Liver (tissue), 8 donors: ENCODE measurements at regions not wholly inside any gene's neighbourhood (a gene's known extent, or its start where the extent isn't known, plus 50 kb on each side); places are given as distances from the start of the nearest gene placed in this dataset.
"Not testable (repeated sequence)": the region's sequence is repeated elsewhere in the genome, so short reads cannot be mapped to it uniquely, and the experiment has no call there.

ENCODE experiments used
- DNase-seq: peaks from one replicate; pipeline ENCODE4 v3.0.0-alpha.2; 2017; ENCODE audit warnings: low spot score
- H3K27ac ChIP-seq, 2 donors: one replicate each; pipeline ENCODE4 v1.7.0; 2013; ENCODE audit warnings: inconsistent platforms in 2 of 2, low read length in 2 of 2, control low read depth in 1 of 2, low read depth in 1 of 2, mild to moderate bottlenecking in 1 of 2
- H3K27me3 ChIP-seq, 4 donors: one replicate each; pipeline versions ENCODE4 v1.6.1 to v1.7.0; 2013; ENCODE audit warnings: low read length in 3 of 4, inconsistent platforms in 1 of 4, mild to moderate bottlenecking in 1 of 4, moderate library complexity in 1 of 4; ENCODE audit not compliant: control insufficient read depth in 4 of 4, insufficient read depth in 4 of 4
- H3K36me3 ChIP-seq, 4 donors: one replicate each; pipeline versions ENCODE4 v1.6.1 to v1.7.0; 2013; ENCODE audit warnings: low read length in 3 of 4, mild to moderate bottlenecking in 3 of 4, low read depth in 1 of 4, moderate library complexity in 1 of 4; ENCODE audit not compliant: control insufficient read depth in 4 of 4, insufficient read depth in 3 of 4
- H3K4me1 ChIP-seq, 4 donors: one replicate each; pipeline versions ENCODE4 v1.6.1 to v1.7.0; 2013; ENCODE audit warnings: low read length in 3 of 4, mild to moderate bottlenecking in 3 of 4, moderate library complexity in 1 of 4; ENCODE audit not compliant: control insufficient read depth in 4 of 4, insufficient read depth in 4 of 4
- H3K4me3 ChIP-seq, 3 donors: one replicate each; pipeline versions ENCODE4 v1.6.1 to v1.7.0; 2013; ENCODE audit warnings: low read length in 3 of 3, control low read depth in 1 of 3, low read depth in 1 of 3, mild to moderate bottlenecking in 1 of 3
- H3K9ac ChIP-seq, 2 donors: one replicate each; pipeline ENCODE4 v1.7.0; 2013; ENCODE audit warnings: low read length in 2 of 2, mild to moderate bottlenecking in 2 of 2, moderate library complexity in 2 of 2, control low read depth in 1 of 2, low read depth in 1 of 2
- H3K9me3 ChIP-seq, 4 donors: one replicate each; pipeline versions ENCODE4 v1.6.1 to v1.7.0; 2013; ENCODE audit warnings: low read length in 3 of 4; ENCODE audit not compliant: control insufficient read depth in 4 of 4
- ATF3 ChIP-seq: IDR thresholded peaks from 2 replicates; pipeline ENCODE4 v1.6.1; 2016; ENCODE audit warnings: antibody characterized with exemption
- EGR1 ChIP-seq, 2 donors: IDR thresholded peaks; 2 replicates each; pipeline ENCODE4 v1.6.1; 2016 to 2018; ENCODE audit warnings: antibody characterized with exemption in 2 of 2, low read depth in 2 of 2
- FOXA1 ChIP-seq: IDR thresholded peaks from 2 replicates; pipeline ENCODE4 v1.6.1; 2016; ENCODE audit warnings: antibody characterized with exemption
- FOXA2 ChIP-seq: IDR thresholded peaks from 2 replicates; pipeline ENCODE4 v1.6.1; 2016; ENCODE audit warnings: antibody characterized with exemption
- GABPA ChIP-seq, 2 donors: IDR thresholded peaks in 1 of 2; conservative IDR thresholded peaks in 1 of 2; 2 replicates each; pipeline ENCODE4 v1.6.1; 2016; ENCODE audit warnings: antibody characterized with exemption in 2 of 2, mild to moderate bottlenecking in 1 of 2, moderate library complexity in 1 of 2
- HNF4A ChIP-seq, 2 donors: conservative IDR thresholded peaks; 2 replicates each; pipeline ENCODE4 v1.6.1; 2016; ENCODE audit warnings: antibody characterized with exemption in 2 of 2, mild to moderate bottlenecking in 2 of 2
- HNF4G ChIP-seq: IDR thresholded peaks from 2 replicates; pipeline ENCODE4 v1.6.1; 2016; ENCODE audit warnings: antibody characterized with exemption
- JUND ChIP-seq, 2 donors: IDR thresholded peaks; 2 replicates each; pipeline ENCODE4 v1.6.1; 2016; ENCODE audit warnings: antibody characterized with exemption in 2 of 2
- MAX ChIP-seq: IDR thresholded peaks from 2 replicates; pipeline ENCODE4 v1.6.1; 2016; ENCODE audit warnings: antibody characterized with exemption
- NR2F2 ChIP-seq: IDR thresholded peaks from 2 replicates; pipeline ENCODE4 v1.6.1; 2016; ENCODE audit warnings: antibody characterized with exemption
- RAD21 ChIP-seq, 2 donors: IDR thresholded peaks; 2 replicates each; pipeline ENCODE4 v1.6.1; 2016; ENCODE audit warnings: antibody characterized with exemption in 2 of 2, mild to moderate bottlenecking in 2 of 2
- RXRA ChIP-seq, 2 donors: IDR thresholded peaks; 2 replicates each; pipeline ENCODE4 v1.6.1; 2017 to 2018; ENCODE audit warnings: antibody characterized with exemption in 2 of 2, mild to moderate bottlenecking in 1 of 2
- SP1 ChIP-seq: IDR thresholded peaks from 2 replicates; pipeline ENCODE4 v1.6.1; 2018; ENCODE audit warnings: antibody characterized with exemption, mild to moderate bottlenecking
- TAF1 ChIP-seq: conservative IDR thresholded peaks from 2 replicates; pipeline ENCODE4 v1.6.1; 2016; ENCODE audit warnings: antibody characterized with exemption, mild to moderate bottlenecking
- YY1 ChIP-seq: IDR thresholded peaks from 2 replicates; pipeline ENCODE4 v1.6.1; 2016; ENCODE audit warnings: antibody characterized with exemption, mild to moderate bottlenecking
- whole genome bisulfite sequencing: extraction: QIAGEN DNeasy Blood & Tissue Kit; methylation state at CpG from one replicate; pipeline ENCODE4 v1.1.7; 2013; 5-methylcytosine and 5-hydroxymethylcytosine counted together
- TF ChIP-seq, protein P1 (sequence below): IDR thresholded peaks from 2 replicates; pipeline ENCODE4 v1.6.1; 2016; ENCODE audit warnings: antibody characterized with exemption, mild to moderate bottlenecking
- TF ChIP-seq, protein P2 (sequence below): fragments of 150-350 bp; IDR thresholded peaks from 2 replicates; pipeline ENCODE4 v1.5.1; 2017; ENCODE audit warnings: improper control_type of control experiment, low read depth, low read length; ENCODE audit not compliant: missing input control
- TF ChIP-seq, protein P3 (sequence below): IDR thresholded peaks from 2 replicates; pipeline ENCODE4 v1.6.1; 2016; ENCODE audit warnings: antibody characterized with exemption
- donor health status: healthy.
- donor health status: healthy.
- donor health status: healthy.
- donor health status: healthy.
- donor health status: healthy.

DNA sequence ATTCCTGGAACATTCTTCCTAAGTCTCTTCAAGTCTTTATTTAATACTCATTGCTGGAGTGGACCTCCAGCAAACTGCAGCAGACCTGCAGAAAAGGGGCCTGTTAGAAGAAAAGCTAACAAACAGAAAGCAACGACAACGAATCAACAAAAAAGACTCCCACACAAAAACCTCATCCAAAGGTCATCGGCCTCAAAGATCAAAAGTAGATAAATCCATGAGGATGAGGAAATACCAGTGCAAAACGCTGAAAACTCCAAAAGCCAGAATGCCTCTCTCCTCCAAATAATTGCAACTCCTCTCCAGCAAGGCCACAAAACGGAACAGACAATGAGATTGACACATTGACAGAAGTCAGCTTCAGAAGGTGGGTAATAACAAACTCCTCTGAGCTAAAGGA lies 472.2 kb downstream of the C12orf50 start:
- TF ChIP-seq RXRA (IDR thresholded peaks at IDR 0.05) (peak; percentile 39 to 60), FOXA1 (no peak), HNF4A (conservative IDR thresholded peaks at IDR 0.05) (peak in 1 of 2 donors; percentile 6)
- TF ChIP-seq, protein P1, sequence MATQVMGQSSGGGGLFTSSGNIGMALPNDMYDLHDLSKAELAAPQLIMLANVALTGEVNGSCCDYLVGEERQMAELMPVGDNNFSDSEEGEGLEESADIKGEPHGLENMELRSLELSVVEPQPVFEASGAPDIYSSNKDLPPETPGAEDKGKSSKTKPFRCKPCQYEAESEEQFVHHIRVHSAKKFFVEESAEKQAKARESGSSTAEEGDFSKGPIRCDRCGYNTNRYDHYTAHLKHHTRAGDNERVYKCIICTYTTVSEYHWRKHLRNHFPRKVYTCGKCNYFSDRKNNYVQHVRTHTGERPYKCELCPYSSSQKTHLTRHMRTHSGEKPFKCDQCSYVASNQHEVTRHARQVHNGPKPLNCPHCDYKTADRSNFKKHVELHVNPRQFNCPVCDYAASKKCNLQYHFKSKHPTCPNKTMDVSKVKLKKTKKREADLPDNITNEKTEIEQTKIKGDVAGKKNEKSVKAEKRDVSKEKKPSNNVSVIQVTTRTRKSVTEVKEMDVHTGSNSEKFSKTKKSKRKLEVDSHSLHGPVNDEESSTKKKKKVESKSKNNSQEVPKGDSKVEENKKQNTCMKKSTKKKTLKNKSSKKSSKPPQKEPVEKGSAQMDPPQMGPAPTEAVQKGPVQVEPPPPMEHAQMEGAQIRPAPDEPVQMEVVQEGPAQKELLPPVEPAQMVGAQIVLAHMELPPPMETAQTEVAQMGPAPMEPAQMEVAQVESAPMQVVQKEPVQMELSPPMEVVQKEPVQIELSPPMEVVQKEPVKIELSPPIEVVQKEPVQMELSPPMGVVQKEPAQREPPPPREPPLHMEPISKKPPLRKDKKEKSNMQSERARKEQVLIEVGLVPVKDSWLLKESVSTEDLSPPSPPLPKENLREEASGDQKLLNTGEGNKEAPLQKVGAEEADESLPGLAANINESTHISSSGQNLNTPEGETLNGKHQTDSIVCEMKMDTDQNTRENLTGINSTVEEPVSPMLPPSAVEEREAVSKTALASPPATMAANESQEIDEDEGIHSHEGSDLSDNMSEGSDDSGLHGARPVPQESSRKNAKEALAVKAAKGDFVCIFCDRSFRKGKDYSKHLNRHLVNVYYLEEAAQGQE: no peak
- no peak overlapping the region for H3K4me3 ChIP-seq
- H3K27ac ChIP-seq: no peak overlapping the region
- H3K27me3 ChIP-seq: no peaks in the 10 kb centered on the region
- WGBS: 37% methylated on average over 5 of the region's 5 CpGs
- H3K36me3 ChIP-seq: no peaks in the 10 kb centered on the region
- H3K4me1 ChIP-seq: peaks cover 0 to 2% (median 0%) of the 10 kb centered on the region in 4 donors
- H3K9ac ChIP-seq: no peak overlapping the region
- no peaks in the 10 kb centered on the region for H3K9me3 ChIP-seq
- DNase-seq: no peak

GRCh38 chr12:87531213-87531612 lies 498.0 kb downstream of the C12orf50 start:
- 77% methylated on average over 5 of the region's 5 CpGs for WGBS
- DNase-seq, H3K9me3 ChIP-seq, H3K36me3 ChIP-seq, H3K27me3 ChIP-seq, H3K4me1 ChIP-seq, H3K4me3 ChIP-seq, H3K27ac ChIP-seq, H3K9ac ChIP-seq: not testable (repeated sequence)

DNA sequence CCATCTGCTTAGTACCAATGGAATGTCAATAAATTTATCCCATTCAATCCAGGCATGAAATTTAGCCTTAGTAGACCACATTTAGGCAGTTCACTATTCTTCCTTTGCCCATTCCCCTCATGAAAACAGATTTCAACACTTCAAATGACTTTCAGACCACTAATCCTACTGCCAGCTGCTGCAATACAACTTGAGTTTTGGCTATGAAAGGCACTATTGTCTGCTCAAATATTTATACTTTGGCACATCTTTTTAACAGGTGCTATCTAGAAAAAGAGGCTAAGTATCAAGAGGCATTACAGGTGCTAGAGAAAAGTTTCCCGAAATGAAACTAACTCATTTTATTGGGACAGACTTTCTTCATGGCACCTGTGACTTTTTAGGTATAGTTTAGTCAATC lies 499.8 kb downstream of the C12orf50 start:
- H3K4me1 ChIP-seq: no peaks in the 10 kb centered on the region
- no peaks in the 10 kb centered on the region for H3K27me3 ChIP-seq
- H3K9me3 ChIP-seq: no peaks in the 10 kb centered on the region
- no peak for TF ChIP-seq SP1
- TF ChIP-seq RAD21 (IDR thresholded peaks at IDR 0.05): no peak
- no peak for TF ChIP-seq YY1
- TF ChIP-seq ATF3: no peak
- TF ChIP-seq, protein P2, sequence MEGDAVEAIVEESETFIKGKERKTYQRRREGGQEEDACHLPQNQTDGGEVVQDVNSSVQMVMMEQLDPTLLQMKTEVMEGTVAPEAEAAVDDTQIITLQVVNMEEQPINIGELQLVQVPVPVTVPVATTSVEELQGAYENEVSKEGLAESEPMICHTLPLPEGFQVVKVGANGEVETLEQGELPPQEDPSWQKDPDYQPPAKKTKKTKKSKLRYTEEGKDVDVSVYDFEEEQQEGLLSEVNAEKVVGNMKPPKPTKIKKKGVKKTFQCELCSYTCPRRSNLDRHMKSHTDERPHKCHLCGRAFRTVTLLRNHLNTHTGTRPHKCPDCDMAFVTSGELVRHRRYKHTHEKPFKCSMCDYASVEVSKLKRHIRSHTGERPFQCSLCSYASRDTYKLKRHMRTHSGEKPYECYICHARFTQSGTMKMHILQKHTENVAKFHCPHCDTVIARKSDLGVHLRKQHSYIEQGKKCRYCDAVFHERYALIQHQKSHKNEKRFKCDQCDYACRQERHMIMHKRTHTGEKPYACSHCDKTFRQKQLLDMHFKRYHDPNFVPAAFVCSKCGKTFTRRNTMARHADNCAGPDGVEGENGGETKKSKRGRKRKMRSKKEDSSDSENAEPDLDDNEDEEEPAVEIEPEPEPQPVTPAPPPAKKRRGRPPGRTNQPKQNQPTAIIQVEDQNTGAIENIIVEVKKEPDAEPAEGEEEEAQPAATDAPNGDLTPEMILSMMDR: no peak
- TF ChIP-seq RXRA (IDR thresholded peaks at IDR 0.05): no peak
- TF ChIP-seq MAX: no peak
- TF ChIP-seq, protein P3, sequence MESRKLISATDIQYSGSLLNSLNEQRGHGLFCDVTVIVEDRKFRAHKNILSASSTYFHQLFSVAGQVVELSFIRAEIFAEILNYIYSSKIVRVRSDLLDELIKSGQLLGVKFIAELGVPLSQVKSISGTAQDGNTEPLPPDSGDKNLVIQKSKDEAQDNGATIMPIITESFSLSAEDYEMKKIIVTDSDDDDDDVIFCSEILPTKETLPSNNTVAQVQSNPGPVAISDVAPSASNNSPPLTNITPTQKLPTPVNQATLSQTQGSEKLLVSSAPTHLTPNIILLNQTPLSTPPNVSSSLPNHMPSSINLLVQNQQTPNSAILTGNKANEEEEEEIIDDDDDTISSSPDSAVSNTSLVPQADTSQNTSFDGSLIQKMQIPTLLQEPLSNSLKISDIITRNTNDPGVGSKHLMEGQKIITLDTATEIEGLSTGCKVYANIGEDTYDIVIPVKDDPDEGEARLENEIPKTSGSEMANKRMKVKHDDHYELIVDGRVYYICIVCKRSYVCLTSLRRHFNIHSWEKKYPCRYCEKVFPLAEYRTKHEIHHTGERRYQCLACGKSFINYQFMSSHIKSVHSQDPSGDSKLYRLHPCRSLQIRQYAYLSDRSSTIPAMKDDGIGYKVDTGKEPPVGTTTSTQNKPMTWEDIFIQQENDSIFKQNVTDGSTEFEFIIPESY: no peak
- TF ChIP-seq FOXA1: no peak
- TF ChIP-seq NR2F2: no peak
- TF ChIP-seq, protein P1: no peak
- TF ChIP-seq FOXA2: no peak
- TF ChIP-seq TAF1: no peak
- no peak for TF ChIP-seq HNF4A (conservative IDR thresholded peaks at IDR 0.05)
- no peak for TF ChIP-seq GABPA (IDR thresholded peaks at IDR 0.05 in 1 of 2, conservative IDR thresholded peaks at IDR 0.05 in 1 of 2)
- no peak for TF ChIP-seq EGR1 (IDR thresholded peaks at IDR 0.05; ENCODE audit: low read depth in 2 of 2)
- no peak for TF ChIP-seq JUND (IDR thresholded peaks at IDR 0.05)
- TF ChIP-seq HNF4G: no peak
- H3K4me3 ChIP-seq: no peak overlapping the region
- no peak overlapping the region for H3K9ac ChIP-seq
- DNase-seq: no peak
- H3K36me3 ChIP-seq: no peaks in the 10 kb centered on the region
- H3K27ac ChIP-seq: no peak overlapping the region
- WGBS: 82% methylated on average over 1 of the region's 1 CpG
